ENCODE measurements at regions not wholly inside any gene's neighbourhood (a gene's known extent, or its start where the extent isn't known, plus 50 kb on each side); places are given as distances from the start of the nearest gene placed in this dataset.
"Not testable (repeated sequence)": the region's sequence is repeated elsewhere in the genome, so short reads cannot be mapped to it uniquely, and the experiment has no call there.

- FAIRE-seq (no peak), DNase-seq (ENCODE audit: extremely low spot score, insufficient read length, low read depth) (no peak)
Observed at GRCh38 chr2:64863097-64863820, 125.9 kb upstream of the SLC1A4 start.

DNA sequence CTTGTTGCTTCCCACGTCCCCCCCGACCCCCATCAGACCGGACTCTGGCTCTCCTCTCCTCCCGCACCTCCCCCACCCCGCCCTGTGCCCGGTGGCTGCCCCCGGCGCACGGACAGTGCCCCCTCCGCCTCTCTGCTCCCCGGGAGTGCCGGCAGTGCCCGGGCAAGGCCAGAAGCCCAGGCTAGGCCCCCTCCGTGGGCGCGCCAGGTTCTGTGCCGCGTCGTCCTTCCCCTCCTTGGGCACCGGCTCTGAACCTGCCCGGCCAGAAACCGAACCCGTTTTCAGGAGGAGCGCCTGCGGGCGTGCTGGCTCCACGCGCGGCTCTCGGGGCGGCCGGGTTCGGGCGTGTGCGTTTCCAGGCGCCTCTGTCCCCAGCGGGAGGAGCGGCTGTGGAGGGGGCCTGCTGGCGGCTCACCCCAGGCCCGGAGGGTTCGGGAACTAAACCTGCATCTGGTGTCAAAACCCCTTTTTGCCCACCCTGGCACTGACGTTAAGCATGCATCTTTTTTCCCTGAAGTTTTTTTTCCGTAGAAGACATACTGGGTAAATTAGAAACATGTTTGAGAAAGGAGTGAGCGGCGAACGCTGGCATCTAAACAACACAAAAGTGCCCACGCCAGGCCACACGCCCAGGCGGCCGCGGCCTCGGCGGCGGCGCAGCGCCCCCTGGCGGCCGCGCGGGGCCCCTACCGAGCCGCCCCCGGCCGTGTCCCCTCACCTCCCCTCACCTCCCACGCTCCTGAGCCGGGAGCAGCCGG lies 123.9 kb upstream of the SLC1A4 start:
- DNase-seq (ENCODE audit: extremely low spot score, insufficient read length, low read depth) (peak; percentile 78), FAIRE-seq (peak; percentile 41)

DNA sequence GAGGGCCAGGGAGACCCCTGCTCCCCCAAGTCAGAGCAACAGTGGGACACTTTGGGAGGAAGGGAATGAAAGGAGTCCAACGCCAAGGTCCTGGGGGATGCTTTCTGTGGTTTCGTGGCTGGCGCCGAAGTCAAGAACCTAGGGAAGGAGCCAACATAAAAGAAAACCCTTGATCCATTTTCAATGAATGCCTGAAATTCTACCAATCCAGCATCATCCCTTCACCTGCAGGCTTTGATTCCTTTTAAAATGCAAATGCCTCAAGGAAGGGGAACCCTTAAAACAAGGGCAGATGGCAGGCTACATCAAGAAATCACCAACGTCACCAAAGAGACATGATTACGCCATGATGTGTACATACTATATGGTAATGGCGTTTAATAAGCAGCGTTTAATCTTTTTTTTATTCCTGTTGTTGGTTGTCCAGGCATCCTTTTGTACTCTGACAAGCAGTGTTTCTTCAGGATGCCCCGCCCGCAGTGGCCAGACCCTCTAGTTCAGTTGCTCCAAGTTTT lies 123.3 kb upstream of the SLC1A4 start:
- FAIRE-seq (no peak), DNase-seq (ENCODE audit: extremely low spot score, insufficient read length, low read depth) (no peak)

- FAIRE-seq (no peak), DNase-seq (ENCODE audit: extremely low spot score, insufficient read length, low read depth) (no peak)
Observed at GRCh38 chr2:64866797-64867196, 122.4 kb upstream of the SLC1A4 start.

GRCh38 chr2:64867253-64867996 lies 121.8 kb upstream of the SLC1A4 start:
- no peak for FAIRE-seq
- DNase-seq (ENCODE audit: extremely low spot score, insufficient read length, low read depth) = no peak

DNA sequence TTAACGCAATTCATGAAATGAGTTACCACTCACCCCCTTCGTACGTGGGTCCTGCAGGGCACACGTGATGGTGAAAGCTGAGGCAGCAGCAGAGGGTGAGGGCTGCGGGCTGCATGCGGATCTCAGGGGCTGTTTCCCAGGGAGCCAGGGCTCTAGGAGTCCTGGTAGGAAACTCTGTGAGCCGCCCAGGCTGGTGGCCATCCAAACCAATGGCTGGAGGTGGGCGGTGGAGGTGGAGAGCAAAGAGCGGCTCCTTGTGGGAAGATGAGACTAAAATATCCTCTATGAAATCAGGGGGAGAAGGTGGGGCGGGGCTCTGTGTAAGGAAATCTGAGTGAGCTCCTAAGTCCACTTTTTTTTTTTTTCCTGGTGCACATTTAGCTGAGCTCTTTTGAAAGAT lies 120.1 kb upstream of the SLC1A4 start:
- DNase-seq (ENCODE audit: extremely low spot score, insufficient read length, low read depth) = no peak
- no peak for FAIRE-seq

DNA sequence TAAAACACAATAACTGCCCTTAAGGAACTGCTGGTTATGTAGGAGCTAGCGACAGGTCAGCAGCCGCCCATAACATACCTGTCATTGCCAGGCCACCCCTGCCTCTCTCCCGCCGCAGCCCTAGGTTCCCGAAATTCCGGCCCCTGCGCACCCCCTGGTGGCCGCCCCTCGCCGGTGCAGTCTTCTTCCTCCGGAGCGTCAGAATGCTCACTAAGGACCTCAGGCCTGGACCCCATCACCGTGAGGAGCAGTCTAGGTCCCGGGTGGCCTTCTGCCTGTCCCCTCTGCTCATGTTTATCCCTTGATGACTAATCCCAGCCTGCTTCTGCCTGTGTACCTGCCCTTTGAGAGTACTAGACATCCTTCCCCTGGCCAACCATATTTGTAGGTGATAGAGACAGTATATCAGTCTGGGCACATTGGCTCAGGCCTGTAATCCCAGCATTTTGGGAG lies 115.7 kb upstream of the SLC1A4 start:
- DNase-seq (ENCODE audit: extremely low spot score, insufficient read length, low read depth) = peak; percentile 67
- FAIRE-seq = peak; percentile 74

DNA sequence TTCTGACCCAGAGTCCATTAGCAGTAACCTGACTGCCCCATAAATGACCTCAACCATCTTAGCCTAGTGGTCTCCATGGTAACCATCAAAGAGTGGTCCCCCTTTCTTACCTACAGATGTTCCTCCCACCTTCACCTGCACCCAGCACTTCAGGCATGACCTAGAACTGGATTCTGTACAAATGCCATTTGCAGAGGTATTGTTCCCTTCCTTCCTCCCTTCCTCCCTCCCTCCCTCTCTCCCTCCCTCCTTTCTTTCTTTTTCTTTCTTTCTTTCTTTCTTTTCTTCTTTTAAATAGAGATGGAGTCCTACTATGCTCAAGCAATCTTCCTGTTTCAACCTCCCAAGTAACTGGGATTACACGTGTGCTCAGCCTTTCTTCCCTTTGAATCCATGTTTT lies 114.6 kb upstream of the SLC1A4 start:
- no peak for FAIRE-seq
- no peak for DNase-seq (ENCODE audit: extremely low spot score, insufficient read length, low read depth)

DNA sequence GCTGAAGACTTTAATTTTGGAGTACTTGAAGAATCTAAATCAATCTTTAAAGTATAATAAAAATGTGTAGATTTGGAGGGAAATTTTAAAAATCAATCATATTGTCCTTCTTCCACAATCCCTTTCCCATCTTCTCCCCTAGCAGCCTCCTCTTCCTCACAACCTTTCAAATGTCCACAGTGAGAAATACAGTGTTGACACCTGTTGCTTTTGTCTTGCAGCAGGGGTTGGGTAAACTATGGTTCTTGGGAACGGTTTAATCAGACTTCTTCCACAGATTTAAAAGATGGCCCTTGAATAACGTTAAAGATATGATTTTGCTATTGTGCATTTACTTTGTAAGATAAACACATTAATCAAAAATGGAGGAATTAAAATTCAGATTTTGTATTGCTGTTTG lies 113.8 kb upstream of the SLC1A4 start:
- DNase-seq (ENCODE audit: extremely low spot score, insufficient read length, low read depth) (no peak), FAIRE-seq (no peak)

GRCh38 chr2:64876137-64876647 lies 113.0 kb upstream of the SLC1A4 start:
- FAIRE-seq = no peak
- DNase-seq (ENCODE audit: extremely low spot score, insufficient read length, low read depth) = no peak

DNA sequence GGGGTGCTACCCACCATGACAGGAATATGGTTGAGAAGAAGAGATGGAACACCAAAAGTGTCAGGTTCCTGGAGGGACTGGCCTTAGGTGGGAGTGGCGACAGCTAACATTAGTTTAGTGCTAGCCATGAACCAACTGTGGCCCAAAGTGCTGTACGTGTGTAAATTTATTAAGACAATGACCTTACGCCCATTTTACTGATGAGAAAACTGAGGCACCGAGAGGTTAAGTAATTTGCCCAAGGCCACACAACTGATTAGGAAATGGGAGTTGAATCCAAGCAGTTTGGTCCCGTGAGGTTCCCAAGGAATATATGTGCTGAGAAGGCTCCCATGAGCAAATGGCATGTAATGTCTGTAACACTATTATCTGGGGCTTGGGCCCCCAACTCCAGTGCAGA lies 109.5 kb upstream of the SLC1A4 start:
- DNase-seq (ENCODE audit: extremely low spot score, insufficient read length, low read depth) = no peak
- FAIRE-seq = no peak

- no peak for DNase-seq (ENCODE audit: extremely low spot score, insufficient read length, low read depth)
- FAIRE-seq = no peak
Observed at GRCh38 chr2:64880193-64880951, 108.8 kb upstream of the SLC1A4 start.

DNA sequence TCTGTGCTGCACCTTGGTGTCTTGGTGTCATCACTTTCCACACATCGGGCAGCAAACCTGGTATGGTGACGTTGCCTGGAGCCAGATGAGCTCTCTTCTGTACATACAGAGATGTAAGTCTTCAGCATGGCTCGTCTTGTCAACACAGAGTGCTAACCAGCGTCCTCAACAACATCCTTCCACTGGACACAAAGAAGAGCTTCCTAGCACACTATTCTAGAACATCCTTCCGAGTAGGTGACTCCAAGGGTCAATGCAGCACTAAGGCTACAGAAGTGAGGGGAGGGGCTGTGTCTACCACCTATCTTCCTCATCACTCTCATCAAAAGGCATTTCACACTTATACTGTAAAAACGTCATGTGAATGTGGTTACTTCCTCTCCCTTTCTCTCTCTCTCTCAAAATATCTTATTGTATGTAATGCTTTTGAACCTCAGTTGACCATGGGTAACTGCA lies 108.1 kb upstream of the SLC1A4 start:
- FAIRE-seq = no peak
- DNase-seq (ENCODE audit: extremely low spot score, insufficient read length, low read depth) = no peak

GRCh38 chr2:64887565-64887964 lies 101.6 kb upstream of the SLC1A4 start:
- FAIRE-seq = no peak
- no peak for DNase-seq (ENCODE audit: extremely low spot score, insufficient read length, low read depth)

- DNase-seq (ENCODE audit: extremely low spot score, insufficient read length, low read depth) = no peak
- FAIRE-seq = no peak
Observed at GRCh38 chr2:64888591-64889309, 100.4 kb upstream of the SLC1A4 start.

GRCh38 chr2:64889803-64890202 lies 99.4 kb upstream of the SLC1A4 start:
- no peak for DNase-seq (ENCODE audit: extremely low spot score, insufficient read length, low read depth)
- FAIRE-seq = no peak

DNA sequence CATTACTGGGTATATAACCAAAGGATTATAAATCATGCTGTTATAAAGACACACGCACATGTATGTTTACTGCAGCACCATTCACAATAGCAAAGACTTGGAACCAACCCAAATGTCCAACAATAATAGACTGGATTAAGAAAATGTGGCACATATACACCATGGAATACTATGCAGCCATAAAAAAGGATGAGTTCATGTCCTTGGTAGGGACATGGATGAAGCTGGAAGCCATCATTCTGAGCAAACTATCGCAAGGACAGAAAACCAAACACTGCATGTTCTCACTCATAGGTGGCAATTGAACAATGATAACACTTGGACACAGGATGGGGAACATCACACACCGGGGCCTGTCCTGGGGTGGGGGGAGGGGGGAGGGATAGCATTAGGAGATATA lies 92.6 kb upstream of the SLC1A4 start:
- DNase-seq (ENCODE audit: extremely low spot score, insufficient read length, low read depth); FAIRE-seq: not testable (repeated sequence)

DNA sequence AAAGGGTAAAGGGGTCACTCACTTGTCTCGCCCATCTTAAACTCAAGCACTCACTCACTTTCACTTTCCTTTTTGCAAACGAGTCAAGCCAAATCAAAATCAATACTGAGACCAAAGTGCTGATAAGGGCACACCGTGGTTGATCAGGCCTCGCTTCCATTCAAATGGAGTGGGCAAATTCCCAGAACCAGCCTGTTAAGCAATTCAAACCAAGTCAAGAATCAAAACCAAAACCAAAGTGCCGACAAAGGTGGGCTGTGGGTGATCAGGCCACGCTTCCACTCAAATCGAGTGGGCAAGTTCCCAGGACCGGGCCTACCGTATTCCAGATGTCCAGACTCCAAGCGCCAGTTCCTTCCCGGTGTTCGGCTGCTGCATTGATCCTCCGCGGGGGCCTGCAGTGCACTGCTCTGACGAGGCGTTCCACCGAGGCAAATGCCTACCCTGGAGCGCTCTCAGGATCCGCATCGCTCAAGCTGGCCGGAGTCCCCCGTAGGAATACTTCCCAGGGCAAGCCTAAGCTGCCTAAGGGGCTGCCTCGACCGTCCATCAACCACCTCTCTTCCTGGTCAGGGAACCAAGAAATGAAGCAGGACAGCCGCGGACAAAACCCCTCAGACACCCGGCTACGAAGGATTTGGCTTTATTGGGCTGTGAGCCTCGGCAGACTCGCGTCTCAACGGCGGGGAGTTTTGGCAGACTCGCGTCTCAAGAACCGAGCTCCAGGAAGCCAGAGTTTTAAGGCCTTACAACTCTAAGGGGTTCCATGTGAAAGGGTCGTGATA lies 89.9 kb upstream of the SLC1A4 start:
- peak; percentile 29 for FAIRE-seq
- DNase-seq (ENCODE audit: extremely low spot score, insufficient read length, low read depth) = no peak
